Fibroblast of skin of right quadriceps (primary cell): ENCODE measurements at regions not wholly inside any gene's neighbourhood (a gene's known extent, or its start where the extent isn't known, plus 50 kb on each side); places are given as distances from the start of the nearest gene placed in this dataset.

Experiments used
- DNase-seq: peaks from one replicate; pipeline ENCODE4 v3.0.0-alpha.2; 2013

GRCh38 chr2:67840460-67841068, 222.2 kb downstream of the C1D start:
- peak; percentile 63 for DNase-seq

GRCh38 chr2:67841711-67842110, 221.1 kb downstream of the C1D start:
- no peak for DNase-seq

GRCh38 chr2:67842375-67842959, 220.3 kb downstream of the C1D start:
- DNase-seq, result no peak

- DNase-seq, result no peak
These were observed 218.7 kb downstream of the C1D start for GRCh38 chr2:67844024-67844540.

- no peak for DNase-seq
These were observed 217.0 kb downstream of the C1D start for GRCh38 chr2:67845621-67846369.

GRCh38 chr2:67846370-67847070, 216.3 kb downstream of the C1D start:
- DNase-seq, result peak; percentile 88

- DNase-seq, result no peak
These were observed 214.1 kb downstream of the C1D start for GRCh38 chr2:67848551-67849285.

GRCh38 chr2:67851016-67851415, 211.8 kb downstream of the C1D start:
- peak; percentile 28 for DNase-seq

GRCh38 chr2:67851956-67852824, 210.6 kb downstream of the C1D start:
- DNase-seq, result no peak

GRCh38 chr2:67854103-67854743, 208.6 kb downstream of the C1D start:
- no peak for DNase-seq

- DNase-seq, result no peak
These were observed 208.0 kb downstream of the C1D start for GRCh38 chr2:67854798-67855197.

GRCh38 chr2:67856866-67857265, 205.9 kb downstream of the C1D start:
- DNase-seq, result no peak

- no peak for DNase-seq
These were observed 205.0 kb downstream of the C1D start for GRCh38 chr2:67857836-67858235.

- DNase-seq, result no peak
These were observed 203.9 kb downstream of the C1D start for GRCh38 chr2:67858886-67859285.

GRCh38 chr2:67865917-67866316, 196.9 kb downstream of the C1D start:
- DNase-seq, result no peak

GRCh38 chr2:67867735-67868134, 195.1 kb downstream of the C1D start:
- DNase-seq, result peak; percentile 72

GRCh38 chr2:67871686-67872412, 191.0 kb downstream of the C1D start:
- DNase-seq, result peak; percentile 69

GRCh38 chr2:67872481-67872880, 190.3 kb downstream of the C1D start:
- no peak for DNase-seq

- DNase-seq, result no peak
These were observed 188.9 kb downstream of the C1D start for GRCh38 chr2:67873916-67874315.

- DNase-seq, result peak; percentile 24
These were observed 186.6 kb downstream of the C1D start for GRCh38 chr2:67876176-67876575.
